ENCODE measurements at regions not wholly inside any gene's neighbourhood (a gene's known extent, or its start where the extent isn't known, plus 50 kb on each side); places are given as distances from the start of the nearest gene placed in this dataset.
"Not testable (repeated sequence)": the region's sequence is repeated elsewhere in the genome, so short reads cannot be mapped to it uniquely, and the experiment has no call there.

DNA sequence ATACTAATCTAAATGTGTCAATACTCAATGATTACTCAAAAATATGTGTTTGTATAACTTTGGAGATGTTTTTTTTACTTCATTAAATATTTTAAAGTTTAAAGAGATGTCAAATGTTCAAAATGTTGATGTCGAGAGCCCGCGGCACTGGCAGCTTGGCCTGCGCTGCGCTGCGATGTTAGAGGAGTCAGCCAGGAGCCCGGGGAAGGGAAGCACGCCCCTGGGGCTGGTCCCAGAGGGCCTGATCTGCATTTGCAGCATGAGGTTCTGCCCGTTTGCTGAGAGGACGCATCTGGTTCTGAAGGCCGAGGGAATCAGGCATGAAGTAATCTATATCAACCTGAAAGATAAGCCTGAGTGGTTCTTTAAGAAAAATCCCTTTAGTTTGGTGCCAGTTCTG lies 66.4 kb upstream of the ATP2C1 start:
- H3K27me3 Mint-ChIP-seq (ENCODE audit: low read depth): peaks cover 32% of the 10 kb centered on the region
- DNase-seq (ENCODE audit: low spot score): no peak
- H3K4me3 Mint-ChIP-seq (ENCODE audit: low read depth): no peak overlapping the region
- no peak overlapping the region for H3K27ac Mint-ChIP-seq
- intact Hi-C loops (cut with micrococcal nuclease): no loop called here
- H3K36me3 Mint-ChIP-seq (ENCODE audit: low read depth): no peaks in the 10 kb centered on the region
- no peaks in the 10 kb centered on the region for H3K4me1 Mint-ChIP-seq (ENCODE audit: low read depth)
- H3K9me3 Mint-ChIP-seq: no peaks in the 10 kb centered on the region

DNA sequence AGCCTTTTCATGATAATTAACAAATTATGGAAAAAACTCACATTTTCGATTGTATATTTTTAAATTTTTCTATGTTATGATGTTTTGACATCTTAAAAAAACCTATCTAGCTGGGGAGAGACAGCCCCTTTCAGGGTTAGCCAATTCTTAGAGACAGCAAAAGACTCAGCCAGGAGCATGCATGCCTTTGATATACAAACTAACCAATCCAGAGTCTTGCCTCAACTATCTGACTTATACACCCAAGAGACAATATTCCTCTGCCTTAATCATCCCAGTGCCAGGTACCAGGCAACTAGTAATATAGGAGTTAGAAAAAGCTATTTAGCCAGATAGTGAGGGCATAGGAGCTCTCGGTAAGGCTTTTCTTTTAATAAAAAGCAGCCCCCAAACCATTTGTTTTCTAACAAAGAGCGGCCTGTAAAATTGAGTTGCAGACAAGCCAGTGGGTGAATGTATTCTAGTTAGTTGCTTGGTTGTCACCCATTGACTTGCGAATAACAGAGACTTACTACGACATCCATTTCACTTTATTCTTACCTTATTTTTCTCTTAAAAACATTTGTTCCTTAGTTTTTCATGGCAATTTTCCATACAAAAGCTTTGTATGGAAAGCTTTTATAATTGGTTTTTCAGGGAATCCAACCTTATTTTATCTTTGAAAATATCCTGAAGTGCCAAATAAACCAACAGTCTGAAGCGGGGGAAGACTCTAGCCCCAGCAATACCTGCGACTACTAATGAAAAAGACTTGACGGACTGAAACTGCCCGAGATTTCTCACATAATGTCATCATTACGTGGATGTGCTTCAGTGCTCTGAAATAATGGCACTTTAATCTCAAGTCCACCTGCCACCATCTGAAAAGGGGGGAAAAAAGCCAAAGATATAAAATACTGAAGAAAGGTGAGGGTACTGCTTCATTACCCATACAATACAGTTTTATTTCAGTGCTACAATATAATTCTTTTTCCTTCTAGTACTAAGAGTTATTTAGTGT lies 64.6 kb upstream of the ATP2C1 start:
- no peak overlapping the region for H3K4me3 Mint-ChIP-seq (ENCODE audit: low read depth)
- no peaks in the 10 kb centered on the region for H3K9me3 Mint-ChIP-seq
- H3K27ac Mint-ChIP-seq: no peak overlapping the region
- intact Hi-C loops (cut with micrococcal nuclease): no loop called here
- no peaks in the 10 kb centered on the region for H3K4me1 Mint-ChIP-seq (ENCODE audit: low read depth)
- no peaks in the 10 kb centered on the region for H3K36me3 Mint-ChIP-seq (ENCODE audit: low read depth)
- H3K27me3 Mint-ChIP-seq (ENCODE audit: low read depth): peaks cover 34% of the 10 kb centered on the region
- DNase-seq (ENCODE audit: low spot score): no peak

DNA sequence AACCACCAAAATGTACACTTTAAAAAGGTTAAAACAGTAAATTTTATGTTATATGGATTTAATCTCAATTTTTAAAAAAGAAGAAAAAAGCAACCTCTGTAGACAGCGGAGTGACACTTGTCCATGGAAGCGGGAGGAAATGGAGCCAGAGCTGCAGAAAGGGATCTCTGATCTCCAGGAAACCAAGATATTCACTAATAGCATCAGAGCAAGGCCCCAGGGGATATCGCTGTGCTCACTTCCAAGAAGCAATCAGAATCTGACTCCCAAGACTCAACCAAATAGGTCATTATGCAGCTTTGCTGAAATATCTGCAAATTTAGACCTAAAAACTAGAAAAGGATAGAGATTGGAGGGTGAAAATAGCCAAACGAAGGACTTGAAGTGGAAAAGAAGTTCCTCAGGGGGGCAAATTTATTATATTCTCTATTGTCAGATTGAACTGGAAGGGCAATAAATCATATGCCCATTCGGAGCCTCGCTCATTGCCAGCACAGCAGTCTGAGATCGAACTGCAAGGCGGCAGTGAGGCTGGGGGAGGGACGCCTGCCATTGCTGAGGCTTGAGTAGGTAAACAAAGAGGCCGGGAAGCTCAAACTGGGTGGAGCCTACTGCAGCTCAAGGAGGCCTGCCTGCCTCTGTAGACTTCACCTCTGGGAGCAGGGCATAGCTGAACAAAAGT lies 62.0 kb upstream of the ATP2C1 start:
- H3K4me3 Mint-ChIP-seq (ENCODE audit: low read depth): no peak overlapping the region
- H3K27ac Mint-ChIP-seq: no peak overlapping the region
- no peaks in the 10 kb centered on the region for H3K36me3 Mint-ChIP-seq (ENCODE audit: low read depth)
- H3K27me3 Mint-ChIP-seq (ENCODE audit: low read depth): peaks cover 21% of the 10 kb centered on the region
- no peak for DNase-seq (ENCODE audit: low spot score)
- H3K9me3 Mint-ChIP-seq: no peaks in the 10 kb centered on the region
- intact Hi-C loops (cut with micrococcal nuclease): no loop called here
- H3K4me1 Mint-ChIP-seq (ENCODE audit: low read depth): no peaks in the 10 kb centered on the region

DNA sequence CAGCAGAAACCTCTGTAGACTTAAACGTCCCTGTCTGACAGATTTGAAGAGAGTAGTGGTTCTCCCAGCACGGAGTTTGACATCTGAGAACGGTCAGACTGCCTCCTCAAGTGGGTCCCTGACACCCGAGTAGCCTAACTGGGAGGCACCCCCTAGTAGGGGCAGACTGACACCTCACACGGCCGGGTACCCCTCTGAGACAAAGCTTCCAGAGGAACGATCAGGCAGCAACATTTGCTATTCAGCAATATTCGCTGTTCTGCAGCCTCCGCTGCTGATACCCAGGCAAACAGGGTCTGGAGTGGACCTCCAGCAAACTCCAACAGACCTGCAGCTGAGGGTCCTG lies 61.5 kb upstream of the ATP2C1 start:
- H3K4me1 Mint-ChIP-seq (ENCODE audit: low read depth); DNase-seq (ENCODE audit: low spot score); H3K9me3 Mint-ChIP-seq; H3K27ac Mint-ChIP-seq; H3K36me3 Mint-ChIP-seq (ENCODE audit: low read depth); H3K4me3 Mint-ChIP-seq (ENCODE audit: low read depth); intact Hi-C loops (cut with micrococcal nuclease): not testable (repeated sequence)
- peaks cover 21% of the 10 kb centered on the region for H3K27me3 Mint-ChIP-seq (ENCODE audit: low read depth)

DNA sequence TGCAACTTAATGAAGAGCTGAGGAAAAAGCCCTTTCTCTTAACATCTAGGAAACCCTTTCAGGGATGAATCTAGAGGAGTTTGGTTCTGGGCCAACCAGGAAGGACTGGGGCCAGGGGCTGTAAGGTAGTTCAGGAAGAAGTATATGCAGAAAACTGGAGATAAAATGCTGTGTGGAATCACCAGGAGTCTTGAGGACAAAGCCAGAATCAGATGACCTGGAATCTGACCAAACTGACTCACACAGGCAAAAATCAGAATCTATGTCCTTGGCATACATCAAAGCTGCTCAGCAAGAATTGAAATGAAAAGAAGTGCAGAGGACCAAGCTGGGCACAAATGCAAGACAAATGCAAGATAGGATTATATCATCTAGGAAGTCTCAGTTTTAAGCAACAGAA lies 59.4 kb upstream of the ATP2C1 start:
- no peaks in the 10 kb centered on the region for H3K4me1 Mint-ChIP-seq (ENCODE audit: low read depth)
- DNase-seq (ENCODE audit: low spot score): no peak
- peaks cover 24% of the 10 kb centered on the region for H3K27me3 Mint-ChIP-seq (ENCODE audit: low read depth)
- intact Hi-C loops (cut with micrococcal nuclease): no loop called here
- no peaks in the 10 kb centered on the region for H3K36me3 Mint-ChIP-seq (ENCODE audit: low read depth)
- no peak overlapping the region for H3K4me3 Mint-ChIP-seq (ENCODE audit: low read depth)
- no peak overlapping the region for H3K27ac Mint-ChIP-seq
- H3K9me3 Mint-ChIP-seq: no peaks in the 10 kb centered on the region

DNA sequence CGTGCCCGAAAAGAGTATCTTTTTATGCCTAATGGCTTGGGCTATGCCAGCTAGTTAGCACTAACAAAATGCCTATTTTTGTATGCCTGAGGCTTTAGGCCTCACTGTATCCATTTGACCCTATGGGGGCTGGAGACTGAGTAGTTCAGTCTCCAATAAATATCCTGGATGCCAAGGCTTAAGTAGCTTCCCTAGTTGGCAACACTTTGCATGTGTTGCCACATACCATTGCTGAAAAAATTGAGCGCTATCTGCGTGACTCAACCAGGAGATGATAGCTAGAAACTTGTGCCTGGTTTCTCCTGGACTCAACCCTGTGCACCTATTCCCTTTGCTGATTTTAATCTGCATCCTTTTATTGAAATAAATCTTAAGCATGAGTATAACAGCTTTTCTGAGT lies 58.4 kb upstream of the ATP2C1 start:
- Mint-ChIP-seq H3K27me3 (ENCODE audit: low read depth) (peaks cover 27% of the 10 kb centered on the region), H3K27ac (no peak overlapping the region), H3K4me1 (ENCODE audit: low read depth) (peaks cover 2% of the 10 kb centered on the region), H3K9me3 (no peaks in the 10 kb centered on the region), H3K4me3 (ENCODE audit: low read depth) (no peak overlapping the region), H3K36me3 (ENCODE audit: low read depth) (no peaks in the 10 kb centered on the region)
- no peak for DNase-seq (ENCODE audit: low spot score)
- intact Hi-C loops (cut with micrococcal nuclease): no loop called here

DNA sequence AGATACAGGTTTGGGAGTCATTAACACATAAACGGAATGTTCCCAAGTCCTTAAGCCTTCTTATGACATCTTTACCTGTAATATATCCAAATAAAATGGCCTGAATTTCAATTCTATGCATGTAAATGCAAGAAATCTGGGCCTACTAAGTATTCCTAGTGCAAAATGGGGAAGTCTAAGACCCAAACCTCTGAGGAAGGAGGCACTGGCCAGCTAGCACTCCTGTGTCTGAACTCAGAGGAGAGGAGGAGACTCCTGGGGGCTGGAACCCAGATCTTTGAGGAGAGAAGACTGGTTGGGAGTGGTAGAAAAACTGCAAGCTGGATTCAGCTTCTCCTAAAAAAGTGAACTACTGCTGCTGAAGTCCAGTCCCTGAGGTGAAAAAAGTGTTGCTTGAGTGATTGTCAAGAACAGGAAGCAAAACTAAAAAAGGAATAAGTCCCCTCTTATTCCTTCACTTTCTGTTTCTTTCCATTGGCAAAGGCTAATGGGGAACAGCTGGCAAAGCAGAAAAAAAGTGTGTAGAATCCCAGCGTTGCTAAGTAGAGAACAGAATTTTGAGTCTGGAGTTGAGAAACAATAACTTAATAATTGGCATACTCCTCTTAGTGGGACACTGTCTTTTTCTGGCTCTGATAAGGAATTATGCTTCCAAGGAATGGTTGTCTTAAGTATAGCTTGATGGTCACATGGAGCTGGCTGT lies 54.8 kb upstream of the ATP2C1 start:
- H3K4me3 Mint-ChIP-seq (ENCODE audit: low read depth): no peak overlapping the region
- intact Hi-C loops (cut with micrococcal nuclease): no loop called here
- DNase-seq (ENCODE audit: low spot score): no peak
- H3K27me3 Mint-ChIP-seq (ENCODE audit: low read depth): peaks cover 18% of the 10 kb centered on the region
- H3K36me3 Mint-ChIP-seq (ENCODE audit: low read depth): no peaks in the 10 kb centered on the region
- H3K27ac Mint-ChIP-seq: no peak overlapping the region
- H3K9me3 Mint-ChIP-seq: no peaks in the 10 kb centered on the region
- peaks cover 2% of the 10 kb centered on the region for H3K4me1 Mint-ChIP-seq (ENCODE audit: low read depth)

DNA sequence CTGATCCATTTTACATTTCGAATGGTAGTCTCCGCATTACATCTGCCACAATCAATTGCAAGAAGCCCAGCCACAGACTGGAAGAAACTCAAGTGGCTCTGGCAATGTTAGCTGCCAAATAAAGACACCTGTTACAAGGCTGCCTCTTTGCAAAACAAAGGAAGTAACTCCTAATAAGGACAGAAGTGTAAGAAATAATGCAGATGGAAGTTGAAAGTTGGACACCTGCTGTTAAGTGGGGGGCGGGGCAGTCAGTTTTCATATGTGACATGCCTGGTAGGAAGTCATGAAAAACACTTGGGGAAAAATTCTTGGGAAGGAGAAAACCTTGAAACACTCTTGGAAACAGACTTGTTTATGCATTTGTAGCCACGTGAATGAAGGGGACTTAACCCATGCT lies 54.1 kb upstream of the ATP2C1 start:
- Mint-ChIP-seq H3K4me3 (ENCODE audit: low read depth) (no peak overlapping the region), H3K27me3 (ENCODE audit: low read depth) (peaks cover 14% of the 10 kb centered on the region), H3K36me3 (ENCODE audit: low read depth) (no peaks in the 10 kb centered on the region), H3K9me3 (no peaks in the 10 kb centered on the region), H3K27ac (no peak overlapping the region), H3K4me1 (ENCODE audit: low read depth) (peaks cover 2% of the 10 kb centered on the region)
- no peak for DNase-seq (ENCODE audit: low spot score)
- intact Hi-C loops (cut with micrococcal nuclease): no loop called here

DNA sequence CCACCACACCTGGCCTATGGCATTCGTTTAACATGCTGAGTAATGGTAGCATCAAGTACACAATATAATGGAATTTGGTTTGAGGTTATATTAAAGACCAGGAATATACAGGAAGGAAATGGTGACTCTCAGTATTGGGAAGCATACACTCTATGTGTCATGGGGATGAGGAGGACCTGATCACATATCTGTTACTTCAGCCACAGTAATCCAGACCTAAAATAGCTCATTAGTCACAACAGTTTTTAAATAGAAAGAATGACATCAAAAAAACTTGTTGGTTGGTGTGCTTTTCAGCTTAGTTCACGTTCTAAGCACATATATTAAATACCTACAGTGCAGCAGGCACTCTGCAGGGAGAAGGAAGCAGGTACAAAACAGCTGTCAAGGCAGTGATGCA lies 52.5 kb upstream of the ATP2C1 start:
- intact Hi-C loops (cut with micrococcal nuclease): no loop called here
- Mint-ChIP-seq H3K4me1 (ENCODE audit: low read depth) (peaks cover 2% of the 10 kb centered on the region), H3K9me3 (no peaks in the 10 kb centered on the region), H3K27me3 (ENCODE audit: low read depth) (peaks cover 13% of the 10 kb centered on the region), H3K4me3 (ENCODE audit: low read depth) (no peak overlapping the region), H3K36me3 (ENCODE audit: low read depth) (no peaks in the 10 kb centered on the region), H3K27ac (no peak overlapping the region)
- no peak for DNase-seq (ENCODE audit: low spot score)

DNA sequence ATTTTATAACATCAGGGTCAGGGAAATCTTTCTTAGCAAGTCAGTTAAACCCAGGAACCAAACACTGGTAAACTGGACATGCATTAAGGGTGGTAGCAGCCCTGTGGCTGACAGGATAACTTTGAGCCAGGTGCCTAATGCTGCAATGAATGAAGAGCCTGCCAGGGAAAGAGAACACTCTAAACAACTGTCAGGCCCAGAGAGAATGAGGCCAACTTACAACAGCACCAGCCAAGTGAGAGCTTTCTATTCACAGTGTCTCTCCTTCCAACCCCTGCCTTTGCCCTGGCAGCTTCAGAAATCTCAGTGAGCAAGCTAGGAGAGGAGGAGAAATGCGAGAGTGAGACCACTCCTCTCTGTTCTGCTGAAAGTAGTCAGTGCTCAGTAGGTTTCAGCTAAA lies 50.4 kb upstream of the ATP2C1 start:
- no peak for DNase-seq (ENCODE audit: low spot score)
- H3K36me3 Mint-ChIP-seq (ENCODE audit: low read depth): no peaks in the 10 kb centered on the region
- H3K4me1 Mint-ChIP-seq (ENCODE audit: low read depth): peaks cover 2% of the 10 kb centered on the region
- H3K4me3 Mint-ChIP-seq (ENCODE audit: low read depth): no peak overlapping the region
- intact Hi-C loops (cut with micrococcal nuclease): loop anchor here (1.0 kb wide), 1 partner anchor 26 kb away; no protein-coding TSS in a partner anchor
- peaks cover 10% of the 10 kb centered on the region for H3K27me3 Mint-ChIP-seq (ENCODE audit: low read depth)
- no peak overlapping the region for H3K27ac Mint-ChIP-seq
- no peaks in the 10 kb centered on the region for H3K9me3 Mint-ChIP-seq
